EL (cell line): ENCODE measurements at regions not wholly inside any gene's neighbourhood (a gene's known extent, or its start where the extent isn't known, plus 50 kb on each side); places are given as distances from the start of the nearest gene placed in this dataset.

Experiments used
- DNase-seq: peaks from one replicate; pipeline ENCODE4 v3.0.0-alpha.2; 2016

- DNase-seq, result no peak
Observed at GRCh38 chr11:134679592-134679991, 267.6 kb upstream of the B3GAT1 start.

GRCh38 chr11:134678744-134679143 is 266.7 kb upstream of the B3GAT1 start:
- no peak for DNase-seq

GRCh38 chr11:134677891-134678551 is 266.0 kb upstream of the B3GAT1 start:
- no peak for DNase-seq

- DNase-seq, result no peak
Observed at GRCh38 chr11:134677397-134677822, 265.4 kb upstream of the B3GAT1 start.

- no peak for DNase-seq
Observed at GRCh38 chr11:134676516-134677287, 264.7 kb upstream of the B3GAT1 start.

- no peak for DNase-seq
Observed at GRCh38 chr11:134675983-134676382, 263.9 kb upstream of the B3GAT1 start.

GRCh38 chr11:134674974-134675373 is 262.9 kb upstream of the B3GAT1 start:
- DNase-seq, result no peak

GRCh38 chr11:134670961-134671370 is 258.9 kb upstream of the B3GAT1 start:
- DNase-seq, result no peak

GRCh38 chr11:134670247-134670782 is 258.3 kb upstream of the B3GAT1 start:
- no peak for DNase-seq

- no peak for DNase-seq
Observed at GRCh38 chr11:134669796-134670195, 257.8 kb upstream of the B3GAT1 start.

GRCh38 chr11:134668796-134669195 is 256.8 kb upstream of the B3GAT1 start:
- DNase-seq, result no peak

- no peak for DNase-seq
Observed at GRCh38 chr11:134668076-134668475, 256.0 kb upstream of the B3GAT1 start.

- no peak for DNase-seq
Observed at GRCh38 chr11:134667505-134667904, 255.5 kb upstream of the B3GAT1 start.

GRCh38 chr11:134667175-134667500 is 255.1 kb upstream of the B3GAT1 start:
- DNase-seq, result no peak

- no peak for DNase-seq
Observed at GRCh38 chr11:134666273-134667174, 254.5 kb upstream of the B3GAT1 start.

- DNase-seq, result no peak
Observed at GRCh38 chr11:134665571-134666270, 253.7 kb upstream of the B3GAT1 start.

GRCh38 chr11:134665188-134665535 is 253.1 kb upstream of the B3GAT1 start:
- DNase-seq, result no peak

- DNase-seq, result no peak
Observed at GRCh38 chr11:134664447-134665187, 252.6 kb upstream of the B3GAT1 start.

GRCh38 chr11:134663506-134664313 is 251.7 kb upstream of the B3GAT1 start:
- DNase-seq, result no peak

- DNase-seq, result no peak
Observed at GRCh38 chr11:134662629-134663360, 250.8 kb upstream of the B3GAT1 start.
